Fibroblast of skin of left biceps (primary cell): ENCODE measurements at regions not wholly inside any gene's neighbourhood (a gene's known extent, or its start where the extent isn't known, plus 50 kb on each side); places are given as distances from the start of the nearest gene placed in this dataset.

Source experiments
- DNase-seq, 2 experiments: peaks; one replicate each; pipeline ENCODE4 v3.0.0-alpha.2; 2013; ENCODE audit warnings: low read depth in 2 of 2

GRCh38 chr1:181390410-181391077 is 92.8 kb upstream of the CACNA1E start:
- no peak for DNase-seq

GRCh38 chr1:181391301-181391900 is 91.9 kb upstream of the CACNA1E start:
- no peak for DNase-seq

GRCh38 chr1:181392133-181392532 is 91.2 kb upstream of the CACNA1E start:
- DNase-seq, result no peak

- DNase-seq, result no peak
Observed at GRCh38 chr1:181392613-181393220, 90.6 kb upstream of the CACNA1E start.

- no peak for DNase-seq
Observed at GRCh38 chr1:181394766-181395165, 88.6 kb upstream of the CACNA1E start.

- no peak for DNase-seq
Observed at GRCh38 chr1:181396171-181396670, 87.1 kb upstream of the CACNA1E start.

GRCh38 chr1:181396811-181397210 is 86.5 kb upstream of the CACNA1E start:
- no peak for DNase-seq

- no peak for DNase-seq
Observed at GRCh38 chr1:181397845-181398244, 85.5 kb upstream of the CACNA1E start.

- DNase-seq, result no peak
Observed at GRCh38 chr1:181398544-181398943, 84.8 kb upstream of the CACNA1E start.

- DNase-seq, result no peak
Observed at GRCh38 chr1:181405584-181405983, 77.7 kb upstream of the CACNA1E start.

- DNase-seq, result no peak
Observed at GRCh38 chr1:181406989-181407388, 76.3 kb upstream of the CACNA1E start.

- no peak for DNase-seq
Observed at GRCh38 chr1:181409981-181410380, 73.3 kb upstream of the CACNA1E start.

- no peak for DNase-seq
Observed at GRCh38 chr1:181412746-181413145, 70.6 kb upstream of the CACNA1E start.

- no peak for DNase-seq
Observed at GRCh38 chr1:181413195-181413815, 70.0 kb upstream of the CACNA1E start.

- DNase-seq, result no peak
Observed at GRCh38 chr1:181413836-181414235, 69.5 kb upstream of the CACNA1E start.

GRCh38 chr1:181416268-181416860 is 67.0 kb upstream of the CACNA1E start:
- no peak for DNase-seq

GRCh38 chr1:181417915-181418314 is 65.4 kb upstream of the CACNA1E start:
- DNase-seq, result no peak

GRCh38 chr1:181423301-181423918 is 59.9 kb upstream of the CACNA1E start:
- no peak for DNase-seq

- peak; percentile 18 to 25 for DNase-seq
Observed at GRCh38 chr1:181424786-181425403, 58.4 kb upstream of the CACNA1E start.

- no peak for DNase-seq
Observed at GRCh38 chr1:181425566-181425965, 57.8 kb upstream of the CACNA1E start.

GRCh38 chr1:181429462-181429861 is 53.9 kb upstream of the CACNA1E start:
- DNase-seq, result no peak
